A549 (cell line): ENCODE measurements at regions not wholly inside any gene's neighbourhood (a gene's known extent, or its start where the extent isn't known, plus 50 kb on each side); places are given as distances from the start of the nearest gene placed in this dataset.
A peak's percentile ranks its signal among the peaks of the same experiment; 100 is the strongest.

Experiments used
- ATAC-seq, 2 experiments: fragments of 200-7000 bp in 1 of 2; fragments of >200 bp in 1 of 2; cut with Nextera tagmentation in 1 of 2; cut with Tn5 transposase in 1 of 2; 3 replicates each; pipeline versions ENCODE4 v1.8.0 to v1.9.1; 2018 to 2020; ENCODE audit warnings: mild to moderate bottlenecking in 1 of 2, moderate library complexity in 1 of 2
- CTCF ChIA-PET: fragments of 300-600 bp; sonication (Branson Sonifier 250); formaldehyde crosslinking; extraction: SDS; loops from one replicate; lab custom pipeline; 2021; ENCODE audit warnings: antibody characterized with exemption, inconsistent platforms; lab: Yijun Ruan, JAX
- POLR2A ChIA-PET: fragments of 350-600 bp; formaldehyde crosslinking; extraction: SDS; loops from one replicate; lab custom pipeline; 2021; ENCODE audit warnings: antibody characterized with exemption, inconsistent platforms; lab: Yijun Ruan, JAX
- DNase-seq, 2 experiments: peaks; one replicate each; pipeline versions ENCODE4 v3.0.0 to v3.0.0-alpha.2; 2011 to 2016; ENCODE audit warnings: low read depth in 1 of 2, low spot score in 1 of 2
- FAIRE-seq: peaks from 2 replicates; lab custom pipeline; 2011; peaks lifted over from hg19 to GRCh38; lab: Jason Lieb, UNC
- H3K27ac ChIP-seq, 2 experiments: fragments of >200 bp; sonication (Bioruptor Twin); formaldehyde crosslinking; 3 replicates each; pipeline ENCODE4 v1.5.1; 2016 to 2017
- H3K4me1 ChIP-seq: fragments of >200 bp; sonication (Bioruptor Twin); formaldehyde crosslinking; 3 replicates; pipeline ENCODE4 v1.6.1; 2016
- H3K4me2 ChIP-seq: fragments of >200 bp; sonication (Bioruptor Twin); formaldehyde crosslinking; 3 replicates; pipeline ENCODE4 v1.6.1; 2016
- H3K4me3 ChIP-seq: fragments of >200 bp; sonication (Bioruptor Twin); formaldehyde crosslinking; 3 replicates; pipeline ENCODE4 v1.5.1; 2016
- H3K9me3 ChIP-seq: fragments of >200 bp; sonication (Bioruptor Twin); formaldehyde crosslinking; 3 replicates; pipeline ENCODE4 v1.6.1; 2016
- ATOH8 ChIP-seq: fragments of 250-450 bp; sonication (Bioruptor Pico); IDR thresholded peaks from 2 replicates; pipeline ENCODE4 v1.5.0; 2020; ENCODE audit warnings: low read depth, mild to moderate bottlenecking, moderate library complexity
- BCL3 ChIP-seq: fragments of >200 bp; sonication (Bioruptor Twin); formaldehyde crosslinking; IDR thresholded peaks from 3 replicates; pipeline ENCODE4 v1.6.1; 2016
- CHD2 ChIP-seq: fragments of 150-350 bp; IDR thresholded peaks from 2 replicates; pipeline ENCODE4 v1.6.1; 2014; ENCODE audit warnings: low read length; ENCODE audit not compliant: partially characterized antibody
- EHMT2 ChIP-seq: fragments of 200-600 bp; sonication (generic); IDR thresholded peaks from 2 replicates; pipeline ENCODE4 v1.6.1; 2016; ENCODE audit warnings: antibody characterized with exemption, low read depth, mild to moderate bottlenecking, moderate library complexity
- ELK1 ChIP-seq: fragments of 150-350 bp; IDR thresholded peaks from 2 replicates; pipeline ENCODE4 v1.6.1; 2014; ENCODE audit warnings: low read depth, mild to moderate bottlenecking, low read length
- EP300 ChIP-seq, 2 experiments: fragments of >200 bp; sonication (Bioruptor Twin); formaldehyde crosslinking; IDR thresholded peaks; 2 replicates in 1 of 2; 3 replicates in 1 of 2; pipeline ENCODE4 v1.6.1; 2016 to 2017
- ESRRA ChIP-seq: fragments of 150-350 bp; IDR thresholded peaks from 2 replicates; pipeline ENCODE4 v1.6.1; 2014; ENCODE audit warnings: mild to moderate bottlenecking, low read length, borderline replicate concordance
- HDAC2 ChIP-seq: fragments of 200-600 bp; sonication (generic); IDR thresholded peaks from 2 replicates; pipeline ENCODE4 v1.6.1; 2016
- HES2 ChIP-seq: fragments of >200 bp; sonication (Bioruptor Twin); formaldehyde crosslinking; IDR thresholded peaks from 2 replicates; pipeline ENCODE4 v1.6.1; 2016
- HEYL ChIP-seq: fragments of 250-450 bp; sonication (Bioruptor Pico); IDR thresholded peaks from 2 replicates; pipeline ENCODE4 v1.8.0; 2021; ENCODE audit warnings: mild to moderate bottlenecking, moderate library complexity
- HOXB5 ChIP-seq: fragments of 250-450 bp; sonication (Bioruptor Pico); IDR thresholded peaks from 2 replicates; pipeline ENCODE4 v1.5.0; 2020; ENCODE audit warnings: mild to moderate bottlenecking, moderate library complexity
- KDM5A ChIP-seq: fragments of 200-600 bp; sonication (generic); IDR thresholded peaks from 2 replicates; pipeline ENCODE4 v1.6.1; 2016; ENCODE audit warnings: antibody characterized with exemption, mild to moderate bottlenecking
- MAFK ChIP-seq: fragments of 450-650 bp; IDR thresholded peaks from 2 replicates; pipeline ENCODE4 v1.6.1; 2014; ENCODE audit not compliant: partially characterized antibody
- MAZ ChIP-seq: fragments of 150-350 bp; IDR thresholded peaks from 2 replicates; pipeline ENCODE4 v1.6.1; 2014; ENCODE audit warnings: antibody characterized with exemption, low read depth, low read length, borderline replicate concordance
- NFE2L2 ChIP-seq: fragments of 150-350 bp; conservative IDR thresholded peaks from 2 replicates; pipeline ENCODE4 v1.6.1; 2014; ENCODE audit warnings: low read length
- TFCP2L1 ChIP-seq: fragments of 250-450 bp; sonication (Bioruptor Pico); IDR thresholded peaks from 2 replicates; pipeline ENCODE4 v1.5.0; 2021; ENCODE audit warnings: mild to moderate bottlenecking
- TP53 ChIP-seq: fragments of 250-450 bp; sonication (Bioruptor Pico); IDR thresholded peaks from 2 replicates; pipeline ENCODE4 v1.5.0; 2021; ENCODE audit warnings: mild to moderate bottlenecking, moderate library complexity
- ZC3H11A ChIP-seq: fragments of 450-650 bp; IDR thresholded peaks from 2 replicates; pipeline ENCODE4 v1.6.1; 2014; ENCODE audit warnings: antibody characterized with exemption, mild to moderate bottlenecking
- ZNF302 ChIP-seq: fragments of 250-450 bp; sonication (Bioruptor Pico); IDR thresholded peaks from 2 replicates; pipeline ENCODE4 v1.9.0; 2021; ENCODE audit warnings: inconsistent platforms, mild to moderate bottlenecking, moderate library complexity
- WGBS: methylation state at CpG from one replicate; pipeline ENCODE4 v1.1.6; 2017; ENCODE audit errors: missing lambda C conversion rate; 5-methylcytosine and 5-hydroxymethylcytosine counted together
- TF ChIP-seq, protein P1 (sequence below): fragments of >200 bp; sonication (Bioruptor Twin); formaldehyde crosslinking; IDR thresholded peaks from 3 replicates; pipeline ENCODE4 v1.5.1; 2016
- TF ChIP-seq, protein P2 (sequence below): fragments of 450-650 bp; IDR thresholded peaks from 2 replicates; pipeline ENCODE4 v1.6.1; 2014; ENCODE audit warnings: antibody characterized with exemption

GRCh38 chr6:827431-827830 lies 134.5 kb upstream of the EXOC2 start:
- no peak for DNase-seq
- no peaks in the 10 kb centered on the region for H3K4me1 ChIP-seq
- no peak for FAIRE-seq
- CTCF ChIA-PET, result interaction anchor here (0.6 to 1.0 kb wide), 2 partner anchors 18 to 489 kb away, joined by 3 to 4 read pairs; no protein-coding TSS in a partner anchor
- H3K4me3 ChIP-seq, result no peak overlapping the region
- H3K4me2 ChIP-seq, result no peak overlapping the region
- no peak for ATAC-seq
- WGBS, result 87% methylated on average over 1 of the region's 1 CpG
- no peak overlapping the region for H3K27ac ChIP-seq
- TF ChIP-seq TFCP2L1 (CRISPR knock-in tag) (no peak), ATOH8 (no peak), KDM5A (no peak), ELK1 (no peak)
- TF ChIP-seq, protein P1, sequence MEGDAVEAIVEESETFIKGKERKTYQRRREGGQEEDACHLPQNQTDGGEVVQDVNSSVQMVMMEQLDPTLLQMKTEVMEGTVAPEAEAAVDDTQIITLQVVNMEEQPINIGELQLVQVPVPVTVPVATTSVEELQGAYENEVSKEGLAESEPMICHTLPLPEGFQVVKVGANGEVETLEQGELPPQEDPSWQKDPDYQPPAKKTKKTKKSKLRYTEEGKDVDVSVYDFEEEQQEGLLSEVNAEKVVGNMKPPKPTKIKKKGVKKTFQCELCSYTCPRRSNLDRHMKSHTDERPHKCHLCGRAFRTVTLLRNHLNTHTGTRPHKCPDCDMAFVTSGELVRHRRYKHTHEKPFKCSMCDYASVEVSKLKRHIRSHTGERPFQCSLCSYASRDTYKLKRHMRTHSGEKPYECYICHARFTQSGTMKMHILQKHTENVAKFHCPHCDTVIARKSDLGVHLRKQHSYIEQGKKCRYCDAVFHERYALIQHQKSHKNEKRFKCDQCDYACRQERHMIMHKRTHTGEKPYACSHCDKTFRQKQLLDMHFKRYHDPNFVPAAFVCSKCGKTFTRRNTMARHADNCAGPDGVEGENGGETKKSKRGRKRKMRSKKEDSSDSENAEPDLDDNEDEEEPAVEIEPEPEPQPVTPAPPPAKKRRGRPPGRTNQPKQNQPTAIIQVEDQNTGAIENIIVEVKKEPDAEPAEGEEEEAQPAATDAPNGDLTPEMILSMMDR, result no peak
- peaks cover 3% of the 10 kb centered on the region; the same call in 2 of the 3 replicates for H3K9me3 ChIP-seq
- POLR2A ChIA-PET, result no interaction called here

GRCh38 chr6:819122-819521 lies 126.2 kb upstream of the EXOC2 start:
- DNase-seq (no peak), ATAC-seq (peak; percentile 46 to 54; a peak in 4 of 6 replicates), FAIRE-seq (no peak)
- POLR2A ChIA-PET, result no interaction called here
- H3K9me3 ChIP-seq, result no peaks in the 10 kb centered on the region
- H3K27ac ChIP-seq, result peak overlapping the region; percentile 40 to 48; a peak in 5 of 6 replicates
- no peak for TF ChIP-seq TP53 (CRISPR knock-in tag)
- 11% methylated on average over 5 of the region's 5 CpGs for WGBS
- H3K4me1 ChIP-seq, result peaks cover 18% of the 10 kb centered on the region; the same call in 2 of the 3 replicates
- peak overlapping the region; percentile 48 for H3K4me2 ChIP-seq
- CTCF ChIA-PET, result interaction anchor here (1.0 to 2.0 kb wide), 2 partner anchors 11 to 22 kb away, joined by 5 to 7 read pairs; no protein-coding TSS in a partner anchor
- H3K4me3 ChIP-seq, result no peak overlapping the region

DNA sequence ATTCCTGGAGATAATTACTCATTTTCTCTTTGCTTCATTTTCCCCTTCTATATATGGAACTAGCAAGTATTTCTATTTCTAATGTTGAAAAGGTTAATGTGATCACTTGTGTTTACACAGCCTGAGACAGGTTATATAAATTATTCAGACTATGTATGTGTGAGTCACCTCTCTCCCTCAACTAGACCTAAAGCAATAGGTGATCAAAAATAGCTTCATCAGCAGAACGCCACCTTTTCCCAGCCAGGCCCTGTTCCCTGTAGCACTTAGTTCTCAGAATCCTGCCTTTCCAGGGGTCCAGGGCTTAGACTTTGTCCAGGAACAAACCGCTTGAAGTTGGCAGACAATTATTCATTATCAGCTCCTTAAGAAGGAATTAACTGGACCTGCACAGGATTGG lies 125.3 kb upstream of the EXOC2 start:
- ATAC-seq (no peak), DNase-seq (no peak), FAIRE-seq (no peak)
- no peak overlapping the region for H3K4me3 ChIP-seq
- TF ChIP-seq ZNF302, result no peak
- no peak for TF ChIP-seq HOXB5 (CRISPR knock-in tag)
- peak; percentile 74 for TF ChIP-seq MAFK
- TF ChIP-seq MAZ, result no peak
- H3K4me2 ChIP-seq, result no peak overlapping the region
- 56% methylated on average over 2 of the region's 2 CpGs for WGBS
- peak overlapping the region; percentile 40 to 48; a peak in 1 of 6 replicates for H3K27ac ChIP-seq
- POLR2A ChIA-PET, result no interaction called here
- peaks cover 18% of the 10 kb centered on the region; the same call in 2 of the 3 replicates for H3K4me1 ChIP-seq
- no peaks in the 10 kb centered on the region for H3K9me3 ChIP-seq
- CTCF ChIA-PET, result interaction anchor here (0.9 to 2.0 kb wide), 4 partner anchors 17 to 619 kb away, joined by 3 to 7 read pairs (median 4); no protein-coding TSS in a partner anchor

- ATAC-seq, result no peak
- Histone ChIP-seq H3K4me2 (no peak overlapping the region), H3K4me1 (peaks cover 18% of the 10 kb centered on the region; the same call in 2 of the 3 replicates), H3K4me3 (no peak overlapping the region), H3K9me3 (no peaks in the 10 kb centered on the region), H3K27ac (no peak overlapping the region)
- ChIA-PET POLR2A (no interaction called here), CTCF (interaction anchor here (1.1 kb wide), 1 partner anchor 8 kb away, joined by 3 read pairs; no protein-coding TSS in a partner anchor)
- no peak for DNase-seq
- WGBS, result 79% methylated on average over 11 of the region's 11 CpGs
- FAIRE-seq, result no peak
- TF ChIP-seq ZNF302, result no peak
- no peak for TF ChIP-seq EHMT2
- TF ChIP-seq HDAC2, result no peak
- no peak for TF ChIP-seq HES2
- no peak for TF ChIP-seq BCL3
- TF ChIP-seq ESRRA, result no peak
- no peak for TF ChIP-seq EP300 (IDR thresholded peaks at IDR 0.05)
- TF ChIP-seq, protein P1, result no peak
- TF ChIP-seq, protein P2, sequence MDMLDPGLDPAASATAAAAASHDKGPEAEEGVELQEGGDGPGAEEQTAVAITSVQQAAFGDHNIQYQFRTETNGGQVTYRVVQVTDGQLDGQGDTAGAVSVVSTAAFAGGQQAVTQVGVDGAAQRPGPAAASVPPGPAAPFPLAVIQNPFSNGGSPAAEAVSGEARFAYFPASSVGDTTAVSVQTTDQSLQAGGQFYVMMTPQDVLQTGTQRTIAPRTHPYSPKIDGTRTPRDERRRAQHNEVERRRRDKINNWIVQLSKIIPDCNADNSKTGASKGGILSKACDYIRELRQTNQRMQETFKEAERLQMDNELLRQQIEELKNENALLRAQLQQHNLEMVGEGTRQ, result no peak
- TF ChIP-seq ZC3H11A, result no peak
- TF ChIP-seq HEYL, result no peak
- TF ChIP-seq CHD2, result no peak
- no peak for TF ChIP-seq NFE2L2
Measured at GRCh38 chr6:816510-817084, 123.7 kb upstream of the EXOC2 start.
